ENCODE measurements at regions not wholly inside any gene's neighbourhood (a gene's known extent, or its start where the extent isn't known, plus 50 kb on each side); places are given as distances from the start of the nearest gene placed in this dataset.

DNA sequence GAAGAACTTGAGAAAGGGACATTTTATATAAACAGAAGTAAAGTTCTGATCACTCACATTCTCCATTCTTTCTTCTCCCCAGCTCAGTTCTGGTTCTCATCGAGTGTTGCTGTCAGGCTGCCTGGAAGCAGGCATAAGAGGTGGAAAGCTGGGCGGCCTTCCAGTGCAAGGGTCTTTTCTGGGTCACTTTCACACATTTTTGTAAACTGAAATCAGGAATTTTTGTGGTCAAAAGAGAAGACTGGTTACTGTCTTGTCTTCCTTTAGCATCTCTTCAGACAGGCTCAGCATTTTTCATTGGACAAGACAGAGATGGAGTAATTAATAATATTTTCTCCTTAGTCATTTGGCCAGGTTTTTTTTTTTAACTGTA lies 93.7 kb downstream of the CTH start:
- Histone ChIP-seq H3K27me3 (ENCODE audit: insufficient read depth, low read length) (no peaks in the 10 kb centered on the region), H3K4me1 (ENCODE audit: control insufficient read depth in 1 of 2, insufficient read depth in 2 of 2, low read length in 2 of 2) (peaks cover 0 to 2% of the 10 kb centered on the region in 2 experiments; a peak in 1 of 4 replicates), H4K20me1 (ENCODE audit: insufficient read depth) (no peaks in the 10 kb centered on the region), H2AFZ (ENCODE audit: low read depth, low read length, poor library complexity, severe bottlenecking) (no peak overlapping the region), H3K36me3 (ENCODE audit: control insufficient read depth in 1 of 2, insufficient read depth in 2 of 2, low read length in 2 of 2) (no peaks in the 10 kb centered on the region), H3K9me2 (ENCODE audit: insufficient read depth) (no peaks in the 10 kb centered on the region), H3K4me3 (replicated peaks in 1 of 2; ENCODE audit: low read depth in 1 of 2, low read length in 2 of 2) (no peak overlapping the region), H3K4me2 (ENCODE audit: low read length) (no peak overlapping the region), H3K9me3 (ENCODE audit: control insufficient read depth in 1 of 2, insufficient read depth in 1 of 2, low read depth in 1 of 2, low read length in 2 of 2) (no peaks in the 10 kb centered on the region), H3K9ac (ENCODE audit: low read length) (no peak overlapping the region), H3K27ac (ENCODE audit: low read depth, low read length) (no peak overlapping the region), H3K79me2 (ENCODE audit: insufficient read depth, low read length) (no peaks in the 10 kb centered on the region)
- ATAC-seq (no peak), DNase-seq (ENCODE audit: low read depth, low spot score) (no peak)
- RAD21 ChIA-PET (ENCODE audit: low non-redundant PET in 1 of 2, low total read pairs in 2 of 2, uncharacterized antibody in 2 of 2, unreplicated experiment in 2 of 2) = no interaction called here
- BruUV-seq (replicated peaks) = no TSS peak
- CTCF ChIA-PET = no interaction called here
- intact Hi-C loops (cut with micrococcal nuclease) = no loop called here
- POLR2A ChIA-PET = no interaction called here
- TF ChIP-seq ZNF274 (IDR thresholded peaks at IDR 0.05; ENCODE audit: low read depth, low read length) (no peak), EGR1 (IDR thresholded peaks at IDR 0.05; ENCODE audit: low read depth) (no peak), CBX3 (IDR thresholded peaks at IDR 0.05; ENCODE audit: low read depth) (no peak), ZFX (IDR thresholded peaks at IDR 0.05) (no peak), MAX (IDR thresholded peaks at IDR 0.05) (no peak), TCF7L2 (IDR thresholded peaks at IDR 0.05; ENCODE audit: borderline replicate concordance, extremely low read depth, insufficient read depth, insufficient read length) (no peak), EZH2 (IDR thresholded peaks at IDR 0.05) (no peak), EZH2phosphoT487 (IDR thresholded peaks at IDR 0.05; ENCODE audit: borderline replicate concordance) (no peak), POLR2A (IDR thresholded peaks at IDR 0.05; ENCODE audit: borderline replicate concordance, extremely low read depth, insufficient read depth, insufficient read length) (no peak), CTCF (IDR thresholded peaks at IDR 0.05 in 2 of 3, conservative IDR thresholded peaks at IDR 0.05 in 1 of 3; ENCODE audit: borderline replicate concordance in 1 of 3, insufficient read depth in 1 of 3, low read depth in 2 of 3, low read length in 2 of 3) (no peak), RAD21 (IDR thresholded peaks at IDR 0.05; ENCODE audit: low read depth) (no peak), SP1 (IDR thresholded peaks at IDR 0.05; ENCODE audit: low read depth) (no peak), SRF (IDR thresholded peaks at IDR 0.05; ENCODE audit: low read depth) (no peak), SIN3A (IDR thresholded peaks at IDR 0.05; ENCODE audit: low read depth) (no peak), ELF1 (IDR thresholded peaks at IDR 0.05; ENCODE audit: borderline replicate concordance, low read depth) (no peak)
- TF ChIP-seq, protein P1, sequence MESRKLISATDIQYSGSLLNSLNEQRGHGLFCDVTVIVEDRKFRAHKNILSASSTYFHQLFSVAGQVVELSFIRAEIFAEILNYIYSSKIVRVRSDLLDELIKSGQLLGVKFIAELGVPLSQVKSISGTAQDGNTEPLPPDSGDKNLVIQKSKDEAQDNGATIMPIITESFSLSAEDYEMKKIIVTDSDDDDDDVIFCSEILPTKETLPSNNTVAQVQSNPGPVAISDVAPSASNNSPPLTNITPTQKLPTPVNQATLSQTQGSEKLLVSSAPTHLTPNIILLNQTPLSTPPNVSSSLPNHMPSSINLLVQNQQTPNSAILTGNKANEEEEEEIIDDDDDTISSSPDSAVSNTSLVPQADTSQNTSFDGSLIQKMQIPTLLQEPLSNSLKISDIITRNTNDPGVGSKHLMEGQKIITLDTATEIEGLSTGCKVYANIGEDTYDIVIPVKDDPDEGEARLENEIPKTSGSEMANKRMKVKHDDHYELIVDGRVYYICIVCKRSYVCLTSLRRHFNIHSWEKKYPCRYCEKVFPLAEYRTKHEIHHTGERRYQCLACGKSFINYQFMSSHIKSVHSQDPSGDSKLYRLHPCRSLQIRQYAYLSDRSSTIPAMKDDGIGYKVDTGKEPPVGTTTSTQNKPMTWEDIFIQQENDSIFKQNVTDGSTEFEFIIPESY (IDR thresholded peaks at IDR 0.05; ENCODE audit: extremely low read depth, insufficient replicate concordance, low read length) = no peak
- TF ChIP-seq, protein P2, sequence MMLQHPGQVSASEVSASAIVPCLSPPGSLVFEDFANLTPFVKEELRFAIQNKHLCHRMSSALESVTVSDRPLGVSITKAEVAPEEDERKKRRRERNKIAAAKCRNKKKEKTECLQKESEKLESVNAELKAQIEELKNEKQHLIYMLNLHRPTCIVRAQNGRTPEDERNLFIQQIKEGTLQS (IDR thresholded peaks at IDR 0.05) = no peak
- TF ChIP-seq, protein P3, sequence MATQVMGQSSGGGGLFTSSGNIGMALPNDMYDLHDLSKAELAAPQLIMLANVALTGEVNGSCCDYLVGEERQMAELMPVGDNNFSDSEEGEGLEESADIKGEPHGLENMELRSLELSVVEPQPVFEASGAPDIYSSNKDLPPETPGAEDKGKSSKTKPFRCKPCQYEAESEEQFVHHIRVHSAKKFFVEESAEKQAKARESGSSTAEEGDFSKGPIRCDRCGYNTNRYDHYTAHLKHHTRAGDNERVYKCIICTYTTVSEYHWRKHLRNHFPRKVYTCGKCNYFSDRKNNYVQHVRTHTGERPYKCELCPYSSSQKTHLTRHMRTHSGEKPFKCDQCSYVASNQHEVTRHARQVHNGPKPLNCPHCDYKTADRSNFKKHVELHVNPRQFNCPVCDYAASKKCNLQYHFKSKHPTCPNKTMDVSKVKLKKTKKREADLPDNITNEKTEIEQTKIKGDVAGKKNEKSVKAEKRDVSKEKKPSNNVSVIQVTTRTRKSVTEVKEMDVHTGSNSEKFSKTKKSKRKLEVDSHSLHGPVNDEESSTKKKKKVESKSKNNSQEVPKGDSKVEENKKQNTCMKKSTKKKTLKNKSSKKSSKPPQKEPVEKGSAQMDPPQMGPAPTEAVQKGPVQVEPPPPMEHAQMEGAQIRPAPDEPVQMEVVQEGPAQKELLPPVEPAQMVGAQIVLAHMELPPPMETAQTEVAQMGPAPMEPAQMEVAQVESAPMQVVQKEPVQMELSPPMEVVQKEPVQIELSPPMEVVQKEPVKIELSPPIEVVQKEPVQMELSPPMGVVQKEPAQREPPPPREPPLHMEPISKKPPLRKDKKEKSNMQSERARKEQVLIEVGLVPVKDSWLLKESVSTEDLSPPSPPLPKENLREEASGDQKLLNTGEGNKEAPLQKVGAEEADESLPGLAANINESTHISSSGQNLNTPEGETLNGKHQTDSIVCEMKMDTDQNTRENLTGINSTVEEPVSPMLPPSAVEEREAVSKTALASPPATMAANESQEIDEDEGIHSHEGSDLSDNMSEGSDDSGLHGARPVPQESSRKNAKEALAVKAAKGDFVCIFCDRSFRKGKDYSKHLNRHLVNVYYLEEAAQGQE (IDR thresholded peaks at IDR 0.05; ENCODE audit: low read depth) = no peak

All from HCT116 (cell line).